Vagina (tissue), 2 donors: ENCODE measurements at regions not wholly inside any gene's neighbourhood (a gene's known extent, or its start where the extent isn't known, plus 50 kb on each side); places are given as distances from the start of the nearest gene placed in this dataset.

Experiments used
- POLR2A ChIP-seq, 2 donors: fragments of 450-650 bp; IDR thresholded peaks; one replicate each; pipeline ENCODE4 v1.6.1; 2017; ENCODE audit warnings: antibody characterized with exemption in 2 of 2, mild to moderate bottlenecking in 2 of 2, moderate library complexity in 2 of 2
- TF ChIP-seq, protein P1 (sequence below), 3 experiments: fragments of 450-650 bp in 2 of 3; fragments of 200-600 bp in 1 of 3; sonication (generic) in 1 of 3; IDR thresholded peaks; one replicate each; pipeline ENCODE4 v1.5.1; 2017 to 2019; ENCODE audit warnings: antibody characterized with exemption in 3 of 3, mild to moderate bottlenecking in 2 of 3, moderate library complexity in 2 of 3

DNA sequence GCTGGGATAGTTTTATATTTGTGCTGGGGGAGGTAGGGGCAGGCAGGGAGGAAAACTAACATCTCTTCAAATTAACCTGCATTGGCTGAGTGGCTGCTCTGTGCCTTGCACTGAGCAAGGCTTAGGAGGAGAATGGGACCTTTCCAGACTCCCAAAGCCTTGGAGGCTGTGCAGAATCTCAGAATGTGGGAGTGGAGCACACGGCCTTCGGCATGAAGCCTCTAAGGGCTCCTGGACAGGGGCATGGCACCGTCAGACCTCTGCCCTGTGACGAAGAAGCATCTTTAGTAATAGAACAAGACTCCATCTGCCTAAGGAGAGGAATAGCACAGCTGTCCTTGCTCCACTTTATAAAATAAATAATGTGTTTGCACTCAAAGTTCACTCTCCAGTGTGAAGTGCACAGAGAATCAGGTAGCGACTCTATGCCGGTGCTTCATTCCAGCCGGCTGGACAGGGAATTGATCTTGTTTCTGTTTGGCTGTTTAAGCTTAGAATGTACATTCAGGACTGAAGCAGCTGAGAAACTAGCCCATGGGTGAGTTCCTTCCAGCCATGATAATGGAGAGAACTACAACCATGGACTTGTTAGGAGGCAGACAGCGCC, 228.5 kb upstream of the ADAMTS9 start:
- TF ChIP-seq, protein P1, sequence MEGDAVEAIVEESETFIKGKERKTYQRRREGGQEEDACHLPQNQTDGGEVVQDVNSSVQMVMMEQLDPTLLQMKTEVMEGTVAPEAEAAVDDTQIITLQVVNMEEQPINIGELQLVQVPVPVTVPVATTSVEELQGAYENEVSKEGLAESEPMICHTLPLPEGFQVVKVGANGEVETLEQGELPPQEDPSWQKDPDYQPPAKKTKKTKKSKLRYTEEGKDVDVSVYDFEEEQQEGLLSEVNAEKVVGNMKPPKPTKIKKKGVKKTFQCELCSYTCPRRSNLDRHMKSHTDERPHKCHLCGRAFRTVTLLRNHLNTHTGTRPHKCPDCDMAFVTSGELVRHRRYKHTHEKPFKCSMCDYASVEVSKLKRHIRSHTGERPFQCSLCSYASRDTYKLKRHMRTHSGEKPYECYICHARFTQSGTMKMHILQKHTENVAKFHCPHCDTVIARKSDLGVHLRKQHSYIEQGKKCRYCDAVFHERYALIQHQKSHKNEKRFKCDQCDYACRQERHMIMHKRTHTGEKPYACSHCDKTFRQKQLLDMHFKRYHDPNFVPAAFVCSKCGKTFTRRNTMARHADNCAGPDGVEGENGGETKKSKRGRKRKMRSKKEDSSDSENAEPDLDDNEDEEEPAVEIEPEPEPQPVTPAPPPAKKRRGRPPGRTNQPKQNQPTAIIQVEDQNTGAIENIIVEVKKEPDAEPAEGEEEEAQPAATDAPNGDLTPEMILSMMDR (IDR thresholded peaks at IDR 0.05), result no peak
- no peak for TF ChIP-seq POLR2A (IDR thresholded peaks at IDR 0.05)
